Natural killer cell (primary cell): ENCODE measurements at regions not wholly inside any gene's neighbourhood (a gene's known extent, or its start where the extent isn't known, plus 50 kb on each side); places are given as distances from the start of the nearest gene placed in this dataset.

ENCODE experiments used
- ATAC-seq, 3 donors: fragments of 150-1000 bp in 2 of 3; fragments of 200-7000 bp in 1 of 3; cut with Tn5 transposase; 1 replicate in 1 of 3; 2 replicates in 2 of 3; pipeline ENCODE4 v1.10.0; 2021; ENCODE audit warnings: mild to moderate bottlenecking in 2 of 3, moderate library complexity in 2 of 3
- DNase-seq, 2 donors: peaks; one replicate each; pipeline versions ENCODE4 v3.0.0 to v3.0.0-alpha.2; 2013 to 2021; ENCODE audit warnings: mixed read lengths in 1 of 2
- H3K27ac ChIP-seq: one replicate; pipeline ENCODE4 v1.5.1; 2013; ENCODE audit warnings: mild to moderate bottlenecking, low read length
- H3K27me3 ChIP-seq: one replicate; pipeline ENCODE4 v1.6.1; 2013; ENCODE audit warnings: low read length; ENCODE audit not compliant: control insufficient read depth, insufficient read depth
- H3K36me3 ChIP-seq: one replicate; pipeline ENCODE4 v1.6.1; 2013; ENCODE audit warnings: low read length; ENCODE audit not compliant: control insufficient read depth, insufficient read depth
- H3K4me1 ChIP-seq: one replicate; pipeline ENCODE4 v1.6.1; 2013; ENCODE audit warnings: low read length; ENCODE audit not compliant: control insufficient read depth, insufficient read depth
- H3K4me3 ChIP-seq: one replicate; pipeline ENCODE4 v1.5.1; 2013; ENCODE audit warnings: low read length
- H3K9me3 ChIP-seq: one replicate; pipeline ENCODE4 v1.6.1; 2013; ENCODE audit warnings: low read length; ENCODE audit not compliant: control insufficient read depth, insufficient read depth
- H3K27ac Mint-ChIP-seq, 2 donors: one replicate each; pipeline ENCODE4 v1.8.0; 2022; ENCODE audit warnings: mild to moderate bottlenecking in 2 of 2, mixed read lengths in 2 of 2, moderate library complexity in 1 of 2
- H3K27me3 Mint-ChIP-seq, 2 donors: one replicate each; pipeline ENCODE4 v1.8.0; 2022; ENCODE audit warnings: low read depth in 2 of 2, mixed read lengths in 2 of 2
- H3K36me3 Mint-ChIP-seq: one replicate; pipeline ENCODE4 v1.8.0; 2022; ENCODE audit warnings: mixed read lengths
- H3K4me1 Mint-ChIP-seq, 2 donors: one replicate each; pipeline ENCODE4 v1.8.0; 2022; ENCODE audit warnings: mixed read lengths in 2 of 2
- H3K4me3 Mint-ChIP-seq: one replicate; pipeline ENCODE4 v1.8.0; 2022; ENCODE audit warnings: mild to moderate bottlenecking, moderate library complexity, mixed read lengths
- H3K9me3 Mint-ChIP-seq, 2 donors: one replicate each; pipeline ENCODE4 v1.8.0; 2022; ENCODE audit warnings: mixed read lengths in 2 of 2
- CTCF ChIP-seq: fragments of 200-600 bp; IDR thresholded peaks from one replicate; pipeline ENCODE4 v1.8.0; 2022; ENCODE audit warnings: antibody characterized with exemption
- WGBS: methylation state at CpG from one replicate; pipeline ENCODE4 v1.1.7; 2013; ENCODE audit warnings: missing lambda C conversion rate; ENCODE audit not compliant: insufficient coverage; 5-methylcytosine and 5-hydroxymethylcytosine counted together
- intact Hi-C: fragments of 100-400 bp; cut with micrococcal nuclease; formaldehyde crosslinking; loops from one replicate; pipeline ENCODE4 v1.14.2; 2022

- Histone ChIP-seq H3K36me3 (no peaks in the 10 kb centered on the region), H3K4me3 (no peak overlapping the region), H3K9me3 (peaks cover 4% of the 10 kb centered on the region), H3K27me3 (no peaks in the 10 kb centered on the region), H3K27ac (no peak overlapping the region), H3K4me1 (no peaks in the 10 kb centered on the region)
- no peak for DNase-seq
- H3K4me1 Mint-ChIP-seq: no peaks in the 10 kb centered on the region
- no peak for TF ChIP-seq CTCF
- H3K27me3 Mint-ChIP-seq: no peaks in the 10 kb centered on the region
- WGBS: 86% methylated on average over 2 of the region's 2 CpGs
- intact Hi-C loops: no loop called here
- ATAC-seq: no peak
- H3K36me3 Mint-ChIP-seq: no peaks in the 10 kb centered on the region
- H3K9me3 Mint-ChIP-seq: peaks cover 7 to 14% of the 10 kb centered on the region in 2 donors
- no peak overlapping the region for H3K27ac Mint-ChIP-seq
- no peak overlapping the region for H3K4me3 Mint-ChIP-seq
These were observed 994.2 kb downstream of the ADGRL3 start for GRCh38 chr4:62194342-62194741.

DNA sequence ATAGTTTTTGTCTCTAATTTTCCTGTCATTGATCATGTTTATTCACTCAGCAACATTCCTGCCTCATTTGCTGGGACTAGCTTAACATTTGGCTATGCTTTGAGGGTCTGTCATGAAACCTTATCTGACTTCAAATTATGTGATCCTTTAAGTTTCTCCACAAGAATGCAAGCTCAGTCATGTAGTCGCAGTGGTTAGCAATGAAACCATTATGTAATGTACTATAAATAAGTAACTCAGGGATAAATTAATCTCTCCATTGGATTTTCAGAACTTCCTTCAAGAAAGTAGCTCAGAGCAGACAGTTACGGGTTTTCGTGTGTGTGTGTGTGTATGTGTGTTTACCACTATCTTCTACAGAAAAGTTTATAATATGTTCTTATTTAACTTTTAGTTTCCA, 993.6 kb downstream of the ADGRL3 start:
- no peaks in the 10 kb centered on the region for H3K36me3 ChIP-seq
- no peak overlapping the region for H3K27ac ChIP-seq
- H3K9me3 Mint-ChIP-seq: peaks cover 7 to 14% of the 10 kb centered on the region in 2 donors

GRCh38 chr4:62191451-62192240, 991.5 kb downstream of the ADGRL3 start:
- Histone ChIP-seq H3K27me3 (no peaks in the 10 kb centered on the region), H3K4me1 (no peaks in the 10 kb centered on the region), H3K4me3 (no peak overlapping the region), H3K27ac (no peak overlapping the region), H3K36me3 (no peaks in the 10 kb centered on the region), H3K9me3 (peaks cover 4% of the 10 kb centered on the region)
- TF ChIP-seq CTCF: no peak
- Mint-ChIP-seq H3K9me3 (peaks cover 11 to 12% of the 10 kb centered on the region in 2 donors), H3K4me1 (no peaks in the 10 kb centered on the region), H3K36me3 (no peaks in the 10 kb centered on the region), H3K4me3 (no peak overlapping the region), H3K27me3 (no peaks in the 10 kb centered on the region), H3K27ac (no peak overlapping the region)
- 91% methylated on average over 6 of the region's 7 CpGs for WGBS
- ATAC-seq (no peak), DNase-seq (no peak)
- intact Hi-C loops: no loop called here

More for the DNA sequence above, 993.6 kb downstream of the ADGRL3 start:
- ATAC-seq: no peak
- Histone ChIP-seq H3K4me1 (no peaks in the 10 kb centered on the region), H3K27me3 (no peaks in the 10 kb centered on the region), H3K4me3 (no peak overlapping the region), H3K9me3 (peaks cover 4% of the 10 kb centered on the region)
- Mint-ChIP-seq H3K4me1 (no peaks in the 10 kb centered on the region), H3K4me3 (no peak overlapping the region), H3K36me3 (no peaks in the 10 kb centered on the region), H3K27me3 (no peaks in the 10 kb centered on the region), H3K27ac (no peak overlapping the region)
- no CpG with 5 or more reads among the region's 3 CpGs for WGBS
- TF ChIP-seq CTCF: no peak
- no peak for DNase-seq
- intact Hi-C loops: no loop called here

DNA sequence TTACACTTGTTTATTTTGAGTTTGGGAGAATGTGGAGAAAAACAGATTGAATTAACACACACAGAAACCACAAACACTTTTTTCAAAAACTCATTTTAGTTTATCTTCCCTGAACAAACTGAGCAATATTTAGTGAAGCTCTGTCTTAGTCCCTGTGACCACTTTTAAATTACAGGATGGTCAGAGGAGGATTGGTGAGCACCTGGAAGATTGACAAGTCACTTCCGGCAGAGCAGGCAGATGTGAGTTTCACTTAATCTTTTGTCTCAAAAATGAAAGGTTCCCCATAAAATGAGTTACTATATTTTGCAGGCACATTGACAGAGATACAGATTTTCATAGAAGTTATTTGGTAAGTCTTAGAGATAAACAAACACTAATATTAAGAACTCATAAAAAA, 970.1 kb downstream of the ADGRL3 start:
- DNase-seq (no peak), ATAC-seq (no peak)
- intact Hi-C loops: no loop called here
- no peaks in the 10 kb centered on the region for H3K36me3 ChIP-seq
- peaks cover 0 to under 1% of the 10 kb centered on the region in 2 donors for H3K9me3 Mint-ChIP-seq
- H3K4me1 Mint-ChIP-seq: no peaks in the 10 kb centered on the region
- H3K4me3 Mint-ChIP-seq: no peak overlapping the region
- no peaks in the 10 kb centered on the region for H3K36me3 Mint-ChIP-seq
- H3K27ac ChIP-seq: no peak overlapping the region
- no peak for TF ChIP-seq CTCF
- H3K27ac Mint-ChIP-seq: no peak overlapping the region
- no peaks in the 10 kb centered on the region for H3K4me1 ChIP-seq
- no peaks in the 10 kb centered on the region for H3K27me3 Mint-ChIP-seq
- 53% methylated on average over 1 of the region's 1 CpG for WGBS
- no peak overlapping the region for H3K4me3 ChIP-seq
- H3K9me3 ChIP-seq: no peaks in the 10 kb centered on the region
- no peaks in the 10 kb centered on the region for H3K27me3 ChIP-seq
